GM12878 (cell line): ENCODE measurements at regions not wholly inside any gene's neighbourhood (a gene's known extent, or its start where the extent isn't known, plus 50 kb on each side); places are given as distances from the start of the nearest gene placed in this dataset.

Source experiments
- ATAC-seq: fragments of 200-7000 bp; cut with Tn5 transposase; 3 replicates; pipeline ENCODE4 v1.9.1; 2020; ENCODE audit warnings: mild to moderate bottlenecking, moderate library complexity
- BruUV-seq: library from RNA; stranded (reverse); fragments of 400-500 nt; replicated peaks from 2 replicates; lab custom pipeline; 2021; lab: Mats Ljungman, UMichigan
- CTCF ChIA-PET: fragments of 300-600 bp; sonication (Branson Sonifier 250); formaldehyde crosslinking; extraction: SDS; loops from one replicate; lab custom pipeline; 2021; ENCODE audit warnings: inconsistent platforms; lab: Yijun Ruan, JAX
- POLR2A ChIA-PET: fragments of 350-600 bp; formaldehyde crosslinking; extraction: SDS; loops from one replicate; lab custom pipeline; 2021; ENCODE audit warnings: inconsistent platforms; lab: Charles Lee
- RAD21 ChIA-PET: fragments of 300-600 bp; sonication (Branson Sonifier 250); formaldehyde crosslinking; loops from one replicate; lab custom pipeline; 2023; ENCODE audit warnings: antibody characterized with exemption; ENCODE audit not compliant: unreplicated experiment; lab: Charles Lee
- SMC1A ChIA-PET: fragments of 300-600 bp; sonication (Branson Sonifier 250); formaldehyde crosslinking; loops from one replicate; lab custom pipeline; 2023; ENCODE audit not compliant: unreplicated experiment, uncharacterized antibody; lab: Charles Lee
- DNase-seq: peaks from one replicate; pipeline ENCODE4 v3.0.0-alpha.2; 2011; ENCODE audit warnings: low read depth, low spot score
- FAIRE-seq: peaks from 3 replicates; lab custom pipeline; 2011; peaks lifted over from hg19 to GRCh38; lab: Jason Lieb, UNC
- H2AFZ ChIP-seq: 2 replicates; pipeline ENCODE4 v1.6.0; 2011; ENCODE audit warnings: low read depth, low read length, control low read depth; ENCODE audit not compliant: control insufficient read depth
- H3K27ac ChIP-seq: 2 replicates; pipeline ENCODE4 v1.5.1; 2011; ENCODE audit warnings: control low read depth; ENCODE audit not compliant: control insufficient read depth, insufficient read depth
- H3K27me3 ChIP-seq, 2 experiments: replicated peaks in 1 of 2; 2 replicates each; pipeline versions ENCODE4 v1.6.0 to v1.6.1; 2011; ENCODE audit warnings: low read length in 1 of 2; ENCODE audit not compliant: control insufficient read depth in 2 of 2, insufficient read depth in 2 of 2
- H3K36me3 ChIP-seq, 2 experiments: 2 replicates each; pipeline ENCODE4 v1.5.1; 2011; ENCODE audit warnings: low read length in 1 of 2; ENCODE audit not compliant: control insufficient read depth in 2 of 2, insufficient read depth in 2 of 2
- H3K4me1 ChIP-seq: 2 replicates; pipeline ENCODE4 v1.6.1; 2011; ENCODE audit warnings: mild to moderate bottlenecking, low read length, moderate library complexity, mixed read lengths; ENCODE audit not compliant: control insufficient read depth, insufficient read depth
- H3K4me2 ChIP-seq: 2 replicates; pipeline ENCODE4 v1.6.0; 2011; ENCODE audit warnings: control low read depth; ENCODE audit not compliant: control insufficient read depth, insufficient read depth
- H3K4me3 ChIP-seq: fragments of 200-600 bp; sonication (generic); 2 replicates; pipeline ENCODE4 v1.5.1; 2016
- H3K79me2 ChIP-seq: 2 replicates; pipeline ENCODE4 v1.6.0; 2011; ENCODE audit warnings: low read length; ENCODE audit not compliant: control insufficient read depth, insufficient read depth
- H3K9ac ChIP-seq: 2 replicates; pipeline ENCODE4 v1.8.0; 2011; ENCODE audit warnings: low read length, control low read depth, mixed read lengths; ENCODE audit not compliant: control insufficient read depth, insufficient read depth
- H3K9me3 ChIP-seq: replicated peaks from 3 replicates; pipeline ENCODE4 v1.5.1; 2011; ENCODE audit warnings: mild to moderate bottlenecking, low read length; ENCODE audit not compliant: control insufficient read depth, insufficient read depth
- H4K20me1 ChIP-seq: 2 replicates; pipeline ENCODE4 v1.6.0; 2011; ENCODE audit not compliant: control insufficient read depth, insufficient read depth
- ATF7 ChIP-seq: fragments of 450-650 bp; IDR thresholded peaks from 2 replicates; pipeline ENCODE4 v1.6.1; 2016; ENCODE audit warnings: low read depth, mild to moderate bottlenecking
- GABPA ChIP-seq: IDR thresholded peaks from 2 replicates; pipeline ENCODE4 v1.6.1; 2014; ENCODE audit warnings: antibody characterized with exemption, low read depth, mild to moderate bottlenecking, inconsistent platforms
- HDAC2 ChIP-seq: fragments of 200-600 bp; sonication (generic); IDR thresholded peaks from 2 replicates; pipeline ENCODE4 v1.6.1; 2017
- RB1 ChIP-seq: fragments of 450-650 bp; formaldehyde crosslinking; IDR thresholded peaks from 2 replicates; pipeline ENCODE4 v1.6.1; 2017; ENCODE audit warnings: mild to moderate bottlenecking, borderline replicate concordance
- TBL1XR1 ChIP-seq: IDR thresholded peaks from 2 replicates; pipeline ENCODE4 v1.6.1; 2012; ENCODE audit warnings: low read depth, low read length, improper control_type of control experiment
- ZBTB11 ChIP-seq: fragments of 450-650 bp; formaldehyde crosslinking; IDR thresholded peaks from 2 replicates; pipeline ENCODE4 v1.5.0; 2022; ENCODE audit warnings: mild to moderate bottlenecking, missing genetic modification characterization
- ZNF622 ChIP-seq: fragments of 450-650 bp; IDR thresholded peaks from 2 replicates; pipeline ENCODE4 v1.6.1; 2017; ENCODE audit warnings: mild to moderate bottlenecking, inconsistent platforms
- WGBS: methylation state at CpG from one replicate; pipeline ENCODE4 v1.1.6; 2016; ENCODE audit warnings: low lambda C conversion rate; ENCODE audit not compliant: insufficient replicate concordance, insufficient coverage; ENCODE audit errors: missing lambda C conversion rate; 5-methylcytosine and 5-hydroxymethylcytosine counted together
- in situ Hi-C: fragments of 300-500 bp; cut with MboI; formaldehyde crosslinking; loops from 9 replicates; pipeline ENCODE4 v1.14.3; 2018; ENCODE audit warnings: mixed read lengths
- intact Hi-C: fragments of 100-400 bp; cut with micrococcal nuclease; formaldehyde crosslinking; loops from one replicate; pipeline ENCODE4 v1.14.2; 2022; ENCODE audit not compliant: unreplicated experiment

GRCh38 chr7:22597844-22598243, 97.9 kb upstream of the STEAP1B start:
- SMC1A ChIA-PET = no interaction called here
- WGBS = 46% methylated on average over 3 of the region's 3 CpGs
- intact Hi-C loops = no loop called here
- Histone ChIP-seq H3K4me3 (no peak overlapping the region), H3K4me2 (no peak overlapping the region), H4K20me1 (no peaks in the 10 kb centered on the region), H3K4me1 (no peaks in the 10 kb centered on the region), H3K36me3 (no peaks in the 10 kb centered on the region), H3K79me2 (no peaks in the 10 kb centered on the region), H3K27me3 (peaks cover 0 to 3% of the 10 kb centered on the region in 2 experiments; a peak in 2 of 4 replicates), H3K27ac (no peak overlapping the region), H3K9ac (no peak overlapping the region), H3K9me3 (no peaks in the 10 kb centered on the region; the same call in 2 of the 3 replicates), H2AFZ (no peak overlapping the region)
- POLR2A ChIA-PET = no interaction called here
- BruUV-seq = no TSS peak
- in situ Hi-C loops = no loop called here
- RAD21 ChIA-PET = no interaction called here
- no peak for FAIRE-seq
- TF ChIP-seq RB1 (no peak), ZBTB11 (CRISPR knock-in tag) (no peak), ATF7 (no peak), ZNF622 (no peak), TBL1XR1 (no peak), GABPA (no peak), HDAC2 (no peak)
- no peak for ATAC-seq
- no peak for DNase-seq
- CTCF ChIA-PET = interaction anchor here (1.0 kb wide), 1 partner anchor 37 kb away, joined by 3 read pairs; no protein-coding TSS in a partner anchor
